ENCODE measurements at regions not wholly inside any gene's neighbourhood (a gene's known extent, or its start where the extent isn't known, plus 50 kb on each side); places are given as distances from the start of the nearest gene placed in this dataset.
"Not testable (repeated sequence)": the region's sequence is repeated elsewhere in the genome, so short reads cannot be mapped to it uniquely, and the experiment has no call there.

DNA sequence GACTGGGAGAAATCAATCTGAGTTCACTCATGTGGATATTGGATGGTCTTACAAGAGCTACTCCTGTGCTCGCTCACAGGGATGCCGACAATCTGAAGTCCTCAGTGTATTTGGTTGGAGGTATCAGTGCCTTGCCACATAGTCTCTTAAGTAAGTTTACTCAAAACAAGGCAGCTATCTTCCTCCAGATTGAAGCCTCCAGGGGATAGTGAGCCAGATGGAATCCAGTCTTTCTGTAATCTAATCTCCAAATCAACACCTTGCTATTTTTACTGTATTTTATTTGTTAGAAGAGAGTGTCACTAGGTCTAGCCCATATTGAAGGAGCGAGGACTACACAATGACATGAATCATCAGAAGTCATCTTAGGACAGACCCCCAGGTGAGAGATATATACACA is 456.6 kb upstream of the POT1 start:
- intact Hi-C loops (cut with DNase I), result no loop called here
- DNase-seq, result no peak
- ATAC-seq (ENCODE audit: poor library complexity), result no peak

DNA sequence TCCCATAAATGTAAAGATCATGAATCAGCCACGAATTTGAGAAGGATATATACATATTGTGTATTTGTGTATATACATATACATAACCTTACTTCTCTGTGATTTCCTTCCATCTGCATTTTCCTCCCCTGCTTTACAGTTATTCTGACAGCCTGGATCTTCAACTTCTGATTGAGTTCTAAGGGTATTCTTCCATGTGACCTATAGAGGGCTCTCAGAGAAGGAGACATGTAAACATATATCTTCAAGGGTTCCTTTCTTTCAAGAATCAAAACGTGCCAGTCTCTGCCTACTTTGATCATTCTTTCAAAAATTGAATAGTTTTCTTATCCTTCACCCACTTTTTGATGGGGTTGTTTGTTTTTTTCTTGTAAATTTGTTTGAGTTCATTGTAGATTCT is 453.7 kb upstream of the POT1 start:
- intact Hi-C loops (cut with DNase I), result no loop called here
- ATAC-seq (ENCODE audit: poor library complexity), result no peak
- DNase-seq, result no peak

DNA sequence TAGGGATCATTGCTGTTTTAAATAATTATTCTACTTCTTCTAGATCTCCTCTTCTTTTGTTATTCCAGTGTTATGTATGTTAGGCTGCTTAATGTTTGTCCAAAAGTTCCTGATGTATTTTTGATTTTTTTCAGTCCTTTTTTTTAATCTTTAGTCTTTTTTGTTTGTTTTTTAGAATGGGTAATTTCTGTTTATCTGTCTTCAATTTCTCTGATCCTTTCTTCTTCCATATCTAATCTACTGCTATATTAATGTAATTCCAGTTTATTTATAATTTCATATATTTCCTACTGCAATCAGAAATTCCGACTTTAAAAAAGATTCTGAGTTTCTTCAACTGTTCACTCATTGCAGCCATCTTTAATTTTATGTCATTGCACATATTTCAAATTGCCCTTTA is 452.8 kb upstream of the POT1 start:
- ATAC-seq (ENCODE audit: poor library complexity) (no peak), DNase-seq (no peak)
- intact Hi-C loops (cut with DNase I), result no loop called here

DNA sequence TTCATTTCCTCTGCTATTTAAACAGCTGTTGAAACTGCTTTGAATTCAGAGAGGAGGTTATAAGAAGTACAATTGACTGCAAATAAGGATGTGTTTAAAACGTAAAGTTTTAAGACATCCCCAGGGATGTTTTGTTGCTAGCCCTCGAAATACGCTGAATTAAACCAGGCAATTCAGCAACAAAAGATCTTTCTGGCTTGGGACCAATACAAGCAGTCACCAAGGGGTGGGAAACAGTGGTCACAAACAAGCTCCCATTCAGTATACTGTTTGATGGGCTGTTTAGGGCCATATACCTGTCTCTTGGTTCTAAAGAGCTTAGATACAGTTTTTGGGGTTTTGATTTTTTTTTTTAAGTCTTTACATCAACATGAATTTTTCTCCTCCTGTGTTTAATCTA is 446.3 kb upstream of the POT1 start:
- ATAC-seq (ENCODE audit: poor library complexity) (no peak), DNase-seq (no peak)
- intact Hi-C loops (cut with DNase I), result no loop called here

DNA sequence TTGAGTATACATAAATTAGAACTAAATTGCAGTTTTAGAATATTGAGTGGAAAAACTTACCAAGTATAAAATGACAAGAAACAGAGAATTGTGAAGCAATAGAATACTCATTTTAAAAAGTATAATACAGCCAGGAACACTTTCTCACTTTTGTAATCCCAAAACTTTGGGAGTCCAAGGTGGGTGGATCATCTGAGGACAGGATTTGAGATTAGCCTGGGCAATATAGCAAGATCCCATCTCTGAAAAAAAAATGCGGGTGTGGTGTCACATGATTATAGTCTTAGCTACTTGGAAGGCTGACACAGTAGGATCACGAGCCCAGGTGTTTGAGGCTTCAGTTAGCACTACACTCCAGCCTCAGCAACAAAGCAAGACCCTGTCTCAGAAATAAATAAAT is 440.9 kb upstream of the POT1 start:
- intact Hi-C loops (cut with DNase I), result no loop called here
- DNase-seq (no peak), ATAC-seq (ENCODE audit: poor library complexity) (no peak)

DNA sequence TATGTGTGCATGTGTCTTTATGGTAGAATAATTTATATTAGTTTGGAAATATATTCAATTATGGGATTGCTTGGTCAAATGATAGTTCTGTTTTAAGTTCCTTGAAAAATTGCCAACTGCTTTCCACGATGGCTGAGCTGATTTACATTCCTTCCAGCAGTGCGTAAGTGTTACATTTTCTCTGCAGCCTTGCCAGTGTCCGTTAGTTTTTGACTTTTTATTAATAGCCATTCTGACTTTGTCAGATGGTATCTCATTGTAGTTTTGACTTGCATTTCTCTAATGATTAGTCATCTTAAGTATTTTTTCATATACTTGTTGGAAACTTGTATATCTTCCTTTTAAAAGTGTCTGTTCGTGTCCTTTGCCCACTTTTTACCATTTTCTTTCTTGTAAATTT is 434.2 kb upstream of the POT1 start:
- DNase-seq (no peak), ATAC-seq (ENCODE audit: poor library complexity) (no peak)
- intact Hi-C loops (cut with DNase I), result no loop called here

DNA sequence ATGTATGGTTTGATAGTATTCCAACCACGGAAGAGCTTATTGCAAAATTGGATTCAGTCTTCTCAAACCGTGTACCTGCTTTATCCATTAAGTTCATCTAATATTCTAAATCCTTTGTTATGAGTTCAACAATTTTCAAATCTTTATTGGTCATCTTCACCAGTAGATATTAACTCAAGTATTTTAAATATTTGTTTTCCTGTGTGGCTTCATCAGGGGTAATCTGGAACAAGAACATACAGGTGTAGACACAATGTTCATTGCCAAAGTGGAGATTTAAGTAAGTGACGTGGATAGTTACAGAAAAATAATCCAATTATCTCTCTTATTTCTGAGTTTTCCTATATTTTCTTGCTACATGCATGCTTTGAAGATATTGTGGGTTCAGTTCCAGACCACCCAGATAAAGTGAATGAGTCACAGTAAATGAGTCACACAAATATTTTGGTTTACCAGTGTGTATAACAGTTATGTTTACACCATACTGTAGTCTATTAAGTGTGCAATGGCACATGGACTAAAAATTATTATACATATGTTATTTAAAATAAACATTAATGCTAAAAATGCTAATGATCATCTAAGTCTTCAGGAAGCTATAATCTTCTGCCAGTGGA is 429.0 kb upstream of the POT1 start:
- intact Hi-C loops (cut with DNase I), result no loop called here
- DNase-seq (no peak), ATAC-seq (ENCODE audit: poor library complexity) (no peak)

DNA sequence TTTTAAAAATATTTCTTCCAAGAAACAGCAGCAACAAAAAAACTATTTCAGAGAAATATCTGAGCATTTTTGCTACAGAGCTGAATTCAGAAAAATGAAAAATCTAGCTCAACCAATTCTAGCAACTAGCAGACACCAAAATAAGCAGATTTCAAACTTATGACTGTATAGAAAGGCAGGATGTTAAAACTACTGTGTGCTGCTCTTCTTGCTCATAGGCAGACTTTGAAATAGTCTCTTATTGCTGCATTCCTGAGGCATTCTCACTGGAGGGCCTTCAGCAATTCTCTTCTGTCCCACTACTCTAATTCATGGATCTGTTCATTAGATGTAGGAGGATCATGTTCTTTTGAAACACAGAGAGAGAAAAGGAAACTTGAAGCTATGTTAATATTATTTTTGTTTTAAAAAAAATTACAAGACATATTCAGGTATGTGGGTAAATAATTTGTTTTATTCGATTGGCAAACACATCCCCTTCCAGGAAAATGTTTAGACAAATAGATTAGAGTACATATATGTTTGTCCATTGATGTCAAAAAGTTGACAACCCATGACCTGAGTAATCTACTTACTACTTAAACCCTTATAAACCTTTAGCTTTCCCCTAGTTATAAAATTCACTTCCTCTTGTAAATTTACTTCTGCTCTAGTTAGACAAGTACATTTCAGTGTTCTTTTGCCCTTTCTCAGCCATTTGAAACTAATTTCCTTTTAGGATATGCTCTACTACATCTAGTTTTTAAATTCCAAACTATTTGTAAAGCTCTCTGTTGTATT is 428.2 kb upstream of the POT1 start:
- ATAC-seq (ENCODE audit: poor library complexity) (no peak), DNase-seq (no peak)
- intact Hi-C loops (cut with DNase I), result no loop called here

DNA sequence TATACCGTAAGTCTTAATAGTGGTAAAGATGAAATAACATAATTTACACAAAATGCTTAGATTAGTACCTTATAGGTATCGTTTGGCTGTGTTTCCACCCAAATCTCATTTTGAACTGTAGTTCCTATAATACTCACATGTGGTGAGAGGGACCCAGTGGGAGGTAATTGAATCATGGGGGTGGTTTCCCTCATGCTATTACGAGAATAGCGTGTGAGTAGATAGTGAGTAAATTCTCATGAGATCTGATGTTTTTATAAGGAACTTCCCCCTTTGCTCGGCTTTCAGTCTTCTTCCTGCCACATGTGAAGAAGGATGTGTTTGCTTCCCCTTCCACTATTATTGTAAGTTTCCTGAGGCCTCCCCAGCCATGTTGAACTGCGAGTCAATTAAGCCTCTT is 426.3 kb upstream of the POT1 start:
- intact Hi-C loops (cut with DNase I), result no loop called here
- no peak for DNase-seq
- no peak for ATAC-seq (ENCODE audit: poor library complexity)

DNA sequence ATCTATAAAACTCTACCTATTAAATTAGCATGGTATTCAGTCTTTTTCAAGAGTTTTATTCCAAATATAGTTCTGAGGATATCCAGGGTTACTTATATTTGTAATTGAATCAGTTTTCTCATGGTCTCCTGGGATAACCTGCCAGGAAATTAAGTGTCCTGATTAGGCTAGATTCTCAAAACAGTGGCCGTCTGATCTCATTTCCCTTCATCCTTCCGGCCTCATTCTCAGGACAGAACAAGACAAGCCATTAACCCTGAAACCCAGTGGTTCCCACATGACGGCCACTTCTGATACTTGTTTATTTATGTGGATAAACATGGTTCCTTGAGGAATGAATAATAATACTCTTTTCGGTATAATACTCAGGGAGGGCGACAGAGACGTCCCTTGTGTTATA is 417.6 kb upstream of the POT1 start:
- intact Hi-C loops (cut with DNase I), result no loop called here
- DNase-seq, result no peak
- no peak for ATAC-seq (ENCODE audit: poor library complexity)

DNA sequence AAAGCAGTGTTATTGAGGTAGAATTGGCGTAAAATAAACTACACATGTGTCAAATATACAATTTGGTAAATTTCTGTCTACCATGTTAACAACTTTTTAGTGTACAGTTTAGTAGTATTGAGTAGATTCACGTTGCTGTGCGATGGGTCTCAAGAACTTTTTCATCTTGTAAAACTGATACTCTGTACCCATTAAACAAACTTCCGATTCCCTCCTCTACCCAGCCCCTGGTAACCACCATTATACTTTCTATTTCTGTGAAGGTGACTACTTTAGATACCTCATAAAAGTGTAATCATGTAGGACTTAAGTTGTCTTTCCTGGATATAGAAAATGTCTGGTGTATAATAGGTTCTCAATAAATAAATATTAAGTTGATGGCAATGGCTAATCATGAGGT is 408.5 kb upstream of the POT1 start:
- no peak for ATAC-seq (ENCODE audit: poor library complexity)
- DNase-seq, result no peak
- intact Hi-C loops (cut with DNase I), result no loop called here

DNA sequence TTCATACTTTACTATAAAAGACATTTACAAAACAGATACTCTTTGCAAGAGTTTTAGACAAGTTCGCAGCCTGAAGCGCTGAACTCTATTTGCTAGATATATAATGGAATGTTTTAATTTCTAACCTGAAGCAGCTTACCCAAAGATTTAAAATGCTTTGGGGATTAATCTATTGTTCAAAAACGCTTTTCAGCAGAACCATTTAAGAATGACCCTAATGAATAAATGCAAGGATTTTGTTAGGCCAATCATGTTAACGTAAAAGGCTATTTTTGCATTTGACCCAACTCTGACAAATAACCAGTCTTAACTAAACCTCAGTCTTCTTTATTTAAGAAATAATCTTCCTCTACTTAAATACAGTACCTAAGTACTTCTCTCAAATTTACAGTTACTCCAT is 406.7 kb upstream of the POT1 start:
- DNase-seq (no peak), ATAC-seq (ENCODE audit: poor library complexity) (no peak)
- intact Hi-C loops (cut with DNase I), result no loop called here

DNA sequence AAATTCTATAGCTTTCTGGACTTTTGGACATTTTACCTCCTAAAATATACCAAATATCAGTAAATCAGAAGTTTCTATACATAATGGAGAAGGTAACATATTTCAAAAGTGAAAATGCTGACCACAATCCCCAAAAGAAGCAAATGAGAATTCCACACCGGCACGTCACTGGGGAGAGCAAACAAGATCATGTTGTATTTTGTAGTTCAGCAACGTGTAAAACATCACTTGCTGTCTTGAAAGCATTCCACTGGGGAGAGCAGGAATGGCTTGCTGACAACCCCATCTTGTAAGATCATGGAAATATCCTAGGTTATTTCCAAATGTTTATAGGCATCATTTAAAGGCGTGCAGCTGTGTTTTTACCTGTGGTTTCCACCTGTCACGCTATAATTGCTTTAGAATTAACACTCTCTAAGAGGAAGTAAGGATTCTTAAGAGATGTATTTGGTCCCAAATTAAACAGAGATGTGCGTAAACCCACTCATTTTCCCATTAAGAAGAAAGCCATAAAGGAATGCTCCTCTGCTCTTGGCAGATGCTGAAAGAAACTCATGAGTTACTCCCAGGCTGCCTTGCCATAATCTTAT is 397.1 kb upstream of the POT1 start:
- DNase-seq (no peak), ATAC-seq (ENCODE audit: poor library complexity) (no peak)
- intact Hi-C loops (cut with DNase I), result no loop called here

DNA sequence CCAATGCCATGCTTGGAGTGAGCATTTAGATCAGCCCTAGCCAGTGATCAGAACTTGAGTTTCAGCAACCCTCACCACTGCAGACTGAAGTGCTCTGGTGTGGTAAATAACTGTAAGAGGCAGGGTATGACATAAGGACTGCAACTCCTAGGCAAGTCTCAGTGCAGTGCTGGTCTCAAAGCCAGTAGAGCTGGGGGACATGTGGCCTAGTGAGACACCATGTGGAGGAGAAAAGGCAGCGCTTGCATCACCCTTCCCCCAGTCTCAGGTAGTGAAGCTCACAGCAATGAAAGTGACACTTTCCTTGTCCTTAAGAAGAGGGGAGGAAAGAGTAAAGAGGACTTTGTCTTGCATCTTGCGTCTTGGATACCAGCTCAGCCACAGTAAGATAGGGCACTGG is 386.8 kb upstream of the POT1 start:
- DNase-seq, result no peak
- intact Hi-C loops (cut with DNase I), result no loop called here
- no peak for ATAC-seq (ENCODE audit: poor library complexity)

DNA sequence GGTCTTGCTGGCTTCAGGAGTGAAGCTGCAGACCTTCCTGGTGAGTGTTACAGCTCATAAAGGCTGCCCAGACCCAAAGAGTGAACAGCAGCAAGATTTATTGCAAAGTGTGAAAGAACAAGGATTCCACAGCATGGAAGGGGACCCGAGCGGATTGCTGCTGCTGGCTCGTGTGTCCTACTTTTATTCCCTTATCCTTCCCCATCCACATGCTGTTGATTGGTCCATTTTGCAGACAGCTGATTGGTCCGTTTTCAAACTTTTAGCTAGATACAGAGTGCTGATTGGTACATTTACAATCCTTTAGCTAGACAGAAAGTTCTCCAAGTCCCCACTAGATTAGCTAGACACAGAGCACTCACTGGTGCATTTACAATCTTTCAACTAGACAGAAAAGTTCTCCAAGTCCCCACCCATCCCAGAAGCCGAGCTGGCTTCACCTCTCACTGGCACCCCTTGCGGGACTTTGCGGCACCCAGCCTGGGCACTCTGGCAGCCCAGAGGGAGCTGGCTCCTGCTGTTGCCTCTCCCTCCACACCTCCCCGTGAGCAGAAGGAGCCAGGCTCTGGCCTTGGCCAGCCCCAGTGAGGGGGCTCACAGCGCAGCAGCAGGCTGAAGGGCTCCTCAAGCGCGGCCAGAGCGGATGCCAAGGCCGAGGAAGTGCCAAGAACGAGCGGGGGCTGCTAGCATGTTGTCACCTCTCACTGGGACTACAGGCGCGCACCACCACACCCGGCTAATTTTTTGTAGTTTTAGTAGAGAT is 369.6 kb upstream of the POT1 start:
- ATAC-seq (ENCODE audit: poor library complexity) (no peak), DNase-seq (no peak)
- intact Hi-C loops (cut with DNase I), result no loop called here

DNA sequence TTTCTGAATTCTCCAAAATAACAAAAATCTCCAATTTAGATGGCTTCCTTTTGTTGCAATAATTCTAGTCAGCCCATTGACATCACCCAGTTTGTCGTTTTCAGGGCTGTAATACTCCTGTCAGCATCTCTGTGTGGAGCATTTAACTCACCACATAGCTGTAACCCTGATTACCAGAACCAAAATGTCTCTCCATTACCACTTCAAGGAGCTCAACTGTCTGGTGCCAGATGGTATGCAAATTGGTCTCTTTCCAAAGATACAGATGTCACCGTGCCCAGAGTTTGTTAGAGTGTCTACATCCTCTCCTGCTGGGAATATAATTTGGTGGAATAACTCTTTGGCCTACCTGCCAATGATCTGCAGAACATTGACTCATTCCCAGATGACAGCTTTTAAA is 350.3 kb upstream of the POT1 start:
- intact Hi-C loops (cut with DNase I), result no loop called here
- ATAC-seq (ENCODE audit: poor library complexity), result no peak
- DNase-seq, result no peak

DNA sequence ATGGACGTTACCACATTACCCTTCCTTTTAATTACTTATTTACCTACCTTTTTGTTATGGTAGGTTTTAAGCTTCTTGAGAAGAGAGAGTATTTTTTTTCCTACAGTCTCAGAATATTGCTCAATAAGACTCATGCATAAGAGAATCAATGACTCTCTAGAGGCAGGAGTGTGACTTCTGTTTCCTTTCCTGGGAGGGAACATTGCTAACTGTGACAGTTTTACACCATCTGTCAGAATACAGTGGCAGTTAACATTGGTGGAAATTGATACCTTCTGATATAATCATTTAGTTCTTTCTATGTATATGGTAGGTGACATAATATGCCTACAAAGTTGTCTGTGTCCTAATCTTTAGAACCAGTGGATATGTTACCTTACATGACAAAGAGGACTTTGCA is 348.7 kb upstream of the POT1 start:
- intact Hi-C loops (cut with DNase I), result no loop called here
- DNase-seq, result no peak
- ATAC-seq (ENCODE audit: poor library complexity), result no peak

DNA sequence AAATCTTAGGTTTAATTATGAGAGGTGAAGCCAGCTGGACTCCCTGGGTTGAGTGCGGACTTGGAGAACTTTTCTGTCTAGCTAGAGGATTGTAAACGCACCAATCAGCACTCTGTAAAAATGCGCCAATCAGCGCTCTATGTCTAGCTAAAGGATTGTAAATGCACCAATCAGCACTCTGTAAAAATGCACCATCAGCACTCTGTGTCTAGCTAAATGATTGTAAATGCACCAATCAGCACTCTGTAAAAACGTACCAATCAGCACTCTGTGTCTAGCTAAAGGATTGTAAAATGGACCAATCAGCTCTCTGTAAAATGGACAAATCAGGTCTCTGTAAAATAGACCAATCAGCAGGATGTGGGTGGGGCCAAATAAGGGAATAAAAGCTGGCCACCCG is 345.1 kb upstream of the POT1 start:
- ATAC-seq (ENCODE audit: poor library complexity); DNase-seq; intact Hi-C loops (cut with DNase I): not testable (repeated sequence)

DNA sequence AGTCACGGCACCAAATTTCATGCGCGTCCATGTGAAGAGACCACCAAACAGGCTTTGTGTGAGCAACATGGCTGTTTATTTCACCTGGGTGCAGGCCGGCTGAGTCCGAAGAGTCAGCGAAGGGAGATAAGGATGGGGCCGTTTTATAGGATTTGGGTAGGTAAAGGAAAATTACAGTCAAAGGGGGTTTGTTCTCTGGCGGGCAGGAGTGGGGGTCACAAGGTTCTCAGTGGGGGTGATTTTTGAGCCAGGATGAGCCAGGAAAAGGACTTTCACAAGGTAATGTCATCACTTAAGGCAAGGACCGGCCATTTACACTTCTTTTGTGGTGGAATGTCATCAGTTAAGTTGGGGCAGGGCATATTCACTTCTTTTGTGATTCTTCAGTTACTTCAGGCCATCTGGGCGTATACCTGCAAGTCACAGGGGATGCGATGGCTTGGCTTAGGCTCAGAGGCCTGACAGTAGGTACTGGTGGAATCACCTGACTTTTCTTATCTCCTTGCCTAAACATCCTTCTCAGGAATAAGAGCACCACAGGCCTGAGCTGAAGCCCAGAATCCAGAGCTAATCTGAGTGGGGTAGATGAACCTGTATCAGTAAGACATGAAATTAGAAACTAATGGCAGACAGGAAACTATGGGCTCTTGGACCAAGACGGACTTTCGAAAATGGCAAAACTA is 334.7 kb upstream of the POT1 start:
- intact Hi-C loops (cut with DNase I); DNase-seq: not testable (repeated sequence)

More for the DNA sequence above, 334.7 kb upstream of the POT1 start:
- ATAC-seq (ENCODE audit: poor library complexity), result not testable (repeated sequence)

All from Right ventricle myocardium superior (tissue), 1 donor.